Gastrocnemius medialis (tissue), 4 donors: ENCODE measurements at regions not wholly inside any gene's neighbourhood (a gene's known extent, or its start where the extent isn't known, plus 50 kb on each side); places are given as distances from the start of the nearest gene placed in this dataset.

ENCODE experiments used
- ATAC-seq, 2 donors: fragments of 150-250 bp; one replicate each; pipeline ENCODE4 v1.9.1; 2016
- DNase-seq, 2 donors: peaks; one replicate each; pipeline ENCODE4 v3.0.0-alpha.2; 2019
- H3K27ac ChIP-seq, 4 donors: fragments of 200-600 bp; sonication (generic); 1 replicate in 1 of 4; 2 replicates in 3 of 4; pipeline ENCODE4 v1.5.1; 2016 to 2018; ENCODE audit warnings: mild to moderate bottlenecking in 2 of 4, moderate library complexity in 1 of 4
- H3K27me3 ChIP-seq, 3 donors: fragments of 200-600 bp; sonication (generic) in 2 of 3; 1 replicate in 1 of 3; 2 replicates in 2 of 3; pipeline versions ENCODE4 v1.5.1 to v1.6.0; 2016 to 2019; ENCODE audit warnings: mild to moderate bottlenecking in 1 of 3, moderate library complexity in 1 of 3
- H3K36me3 ChIP-seq, 2 donors: fragments of 200-600 bp; sonication (generic) in 1 of 2; one replicate each; pipeline ENCODE4 v1.5.1; 2017 to 2018
- H3K4me1 ChIP-seq, 2 donors: fragments of 200-600 bp; sonication (generic) in 1 of 2; one replicate each; pipeline ENCODE4 v1.5.1; 2016 to 2017; ENCODE audit warnings: mild to moderate bottlenecking in 2 of 2
- H3K4me3 ChIP-seq, 4 donors: fragments of 200-600 bp; sonication (generic) in 3 of 4; 1 replicate in 1 of 4; 2 replicates in 3 of 4; pipeline ENCODE4 v1.5.1; 2016 to 2019; ENCODE audit warnings: mild to moderate bottlenecking in 2 of 4
- H3K9me3 ChIP-seq, 3 donors: fragments of 200-600 bp; sonication (generic) in 2 of 3; 1 replicate in 1 of 3; 2 replicates in 2 of 3; pipeline ENCODE4 v1.5.1; 2016 to 2019
- CTCF ChIP-seq, 5 experiments: fragments of 450-650 bp in 3 of 5; fragments of 200-600 bp in 2 of 5; sonication (generic) in 2 of 5; IDR thresholded peaks in 4 of 5; conservative IDR thresholded peaks in 1 of 5; 1 replicate in 4 of 5; 2 replicates in 1 of 5; pipeline ENCODE4 v1.5.1; 2016 to 2019; ENCODE audit warnings: antibody characterized with exemption in 5 of 5, mild to moderate bottlenecking in 3 of 5, moderate library complexity in 3 of 5
- POLR2A ChIP-seq, 2 donors: fragments of 450-650 bp; IDR thresholded peaks; one replicate each; pipeline ENCODE4 v1.6.1; 2017; ENCODE audit warnings: antibody characterized with exemption in 2 of 2, mild to moderate bottlenecking in 2 of 2, moderate library complexity in 2 of 2
- in situ Hi-C, 4 donors: fragments of 200-750 bp; cut with MboI; loops; one replicate each; pipeline versions ENCODE4 v1.15.0 to v1.8.0; 2017; ENCODE audit warnings: low sequenced_read_pairs in 4 of 4
- intact Hi-C: fragments of 100-400 bp; cut with DNase I; formaldehyde crosslinking; loops from one replicate; pipeline ENCODE4 v1.15.1; 2023; ENCODE audit warnings: low total_unique reads

GRCh38 chr1:38291336-38291735 is 244.7 kb upstream of the POU3F1 start:
- Histone ChIP-seq H3K4me3 (no peak overlapping the region), H3K4me1 (no peaks in the 10 kb centered on the region), H3K27me3 (peaks cover 0 to 17% (median 4%) of the 10 kb centered on the region in 3 donors), H3K36me3 (no peaks in the 10 kb centered on the region), H3K27ac (no peak overlapping the region), H3K9me3 (no peaks in the 10 kb centered on the region)
- TF ChIP-seq POLR2A (IDR thresholded peaks at IDR 0.05) = no peak
- TF ChIP-seq CTCF (IDR thresholded peaks at IDR 0.05 in 4 of 5, conservative IDR thresholded peaks at IDR 0.05 in 1 of 5) = no peak
- intact Hi-C loops = no loop called here
- ATAC-seq (no peak), DNase-seq (no peak)
- in situ Hi-C loops = no loop called here

- Histone ChIP-seq H3K36me3 (no peaks in the 10 kb centered on the region), H3K4me1 (no peaks in the 10 kb centered on the region), H3K4me3 (no peak overlapping the region), H3K27me3 (peaks cover 0 to 13% (median 0%) of the 10 kb centered on the region in 3 donors), H3K9me3 (no peaks in the 10 kb centered on the region), H3K27ac (no peak overlapping the region)
- ATAC-seq = no peak
- intact Hi-C loops = no loop called here
- TF ChIP-seq CTCF (IDR thresholded peaks at IDR 0.05 in 4 of 5, conservative IDR thresholded peaks at IDR 0.05 in 1 of 5) (no peak), POLR2A (IDR thresholded peaks at IDR 0.05) (no peak)
- DNase-seq = no peak
- in situ Hi-C loops = no loop called here
Observed at GRCh38 chr1:38289034-38289433, 242.4 kb upstream of the POU3F1 start.

GRCh38 chr1:38287547-38287946 is 241.0 kb upstream of the POU3F1 start:
- TF ChIP-seq POLR2A (IDR thresholded peaks at IDR 0.05) (no peak), CTCF (IDR thresholded peaks at IDR 0.05 in 4 of 5, conservative IDR thresholded peaks at IDR 0.05 in 1 of 5) (no peak)
- Histone ChIP-seq H3K9me3 (no peaks in the 10 kb centered on the region), H3K4me1 (no peaks in the 10 kb centered on the region), H3K4me3 (no peak overlapping the region), H3K27me3 (peaks cover 0 to 3% (median 3%) of the 10 kb centered on the region in 3 donors), H3K36me3 (no peaks in the 10 kb centered on the region), H3K27ac (no peak overlapping the region)
- ATAC-seq (no peak), DNase-seq (no peak)
- in situ Hi-C loops = no loop called here
- intact Hi-C loops = no loop called here

GRCh38 chr1:38287036-38287435 is 240.4 kb upstream of the POU3F1 start:
- no peak overlapping the region for H3K4me3 ChIP-seq
- intact Hi-C loops = no loop called here

More at GRCh38 chr1:38287036-38287435, 240.4 kb upstream of the POU3F1 start:
- TF ChIP-seq CTCF (IDR thresholded peaks at IDR 0.05 in 4 of 5, conservative IDR thresholded peaks at IDR 0.05 in 1 of 5) (no peak), POLR2A (IDR thresholded peaks at IDR 0.05) (no peak)
- ATAC-seq (no peak), DNase-seq (no peak)
- Histone ChIP-seq H3K36me3 (no peaks in the 10 kb centered on the region), H3K4me1 (no peaks in the 10 kb centered on the region), H3K27ac (no peak overlapping the region), H3K9me3 (no peaks in the 10 kb centered on the region), H3K27me3 (peaks cover 0 to 3% (median 0%) of the 10 kb centered on the region in 3 donors)
- in situ Hi-C loops = no loop called here
